ENCODE measurements at regions not wholly inside any gene's neighbourhood (a gene's known extent, or its start where the extent isn't known, plus 50 kb on each side); places are given as distances from the start of the nearest gene placed in this dataset.
"Not testable (repeated sequence)": the region's sequence is repeated elsewhere in the genome, so short reads cannot be mapped to it uniquely, and the experiment has no call there.

DNA sequence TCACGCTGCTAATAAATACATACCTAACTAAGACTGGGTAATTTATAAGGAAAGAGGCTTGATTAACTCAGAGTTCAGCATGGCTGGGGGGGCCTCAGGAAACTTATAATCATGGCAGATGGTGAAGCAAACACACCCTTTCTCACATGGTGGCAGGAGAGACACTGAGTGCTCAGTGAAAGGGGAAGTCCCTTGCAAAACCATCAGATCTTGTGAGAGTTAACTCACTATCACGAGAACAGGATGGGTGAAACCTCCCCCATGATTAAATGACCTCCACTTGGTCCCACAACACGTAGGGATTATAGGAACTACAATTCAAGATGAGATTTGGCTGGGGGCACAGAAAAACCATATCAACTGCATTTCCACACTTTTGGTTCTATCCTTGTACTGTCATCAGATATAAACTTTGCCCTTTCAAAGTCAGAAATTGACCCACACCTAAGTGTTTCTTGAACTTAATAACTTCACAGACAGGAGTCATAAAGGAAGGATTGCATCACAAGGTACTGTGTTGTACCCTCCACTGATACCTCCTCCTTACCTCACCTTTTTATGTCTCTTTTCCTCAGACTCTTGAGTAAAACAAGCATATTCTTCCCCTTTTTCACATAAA is 319.1 kb upstream of the PIK3R1 start:
- TF ChIP-seq, protein P1, sequence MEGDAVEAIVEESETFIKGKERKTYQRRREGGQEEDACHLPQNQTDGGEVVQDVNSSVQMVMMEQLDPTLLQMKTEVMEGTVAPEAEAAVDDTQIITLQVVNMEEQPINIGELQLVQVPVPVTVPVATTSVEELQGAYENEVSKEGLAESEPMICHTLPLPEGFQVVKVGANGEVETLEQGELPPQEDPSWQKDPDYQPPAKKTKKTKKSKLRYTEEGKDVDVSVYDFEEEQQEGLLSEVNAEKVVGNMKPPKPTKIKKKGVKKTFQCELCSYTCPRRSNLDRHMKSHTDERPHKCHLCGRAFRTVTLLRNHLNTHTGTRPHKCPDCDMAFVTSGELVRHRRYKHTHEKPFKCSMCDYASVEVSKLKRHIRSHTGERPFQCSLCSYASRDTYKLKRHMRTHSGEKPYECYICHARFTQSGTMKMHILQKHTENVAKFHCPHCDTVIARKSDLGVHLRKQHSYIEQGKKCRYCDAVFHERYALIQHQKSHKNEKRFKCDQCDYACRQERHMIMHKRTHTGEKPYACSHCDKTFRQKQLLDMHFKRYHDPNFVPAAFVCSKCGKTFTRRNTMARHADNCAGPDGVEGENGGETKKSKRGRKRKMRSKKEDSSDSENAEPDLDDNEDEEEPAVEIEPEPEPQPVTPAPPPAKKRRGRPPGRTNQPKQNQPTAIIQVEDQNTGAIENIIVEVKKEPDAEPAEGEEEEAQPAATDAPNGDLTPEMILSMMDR (IDR thresholded peaks at IDR 0.05; ENCODE audit: extremely low read depth, missing control alignments), result no peak
- DNase-seq (ENCODE audit: low spot score), result no peak

DNA sequence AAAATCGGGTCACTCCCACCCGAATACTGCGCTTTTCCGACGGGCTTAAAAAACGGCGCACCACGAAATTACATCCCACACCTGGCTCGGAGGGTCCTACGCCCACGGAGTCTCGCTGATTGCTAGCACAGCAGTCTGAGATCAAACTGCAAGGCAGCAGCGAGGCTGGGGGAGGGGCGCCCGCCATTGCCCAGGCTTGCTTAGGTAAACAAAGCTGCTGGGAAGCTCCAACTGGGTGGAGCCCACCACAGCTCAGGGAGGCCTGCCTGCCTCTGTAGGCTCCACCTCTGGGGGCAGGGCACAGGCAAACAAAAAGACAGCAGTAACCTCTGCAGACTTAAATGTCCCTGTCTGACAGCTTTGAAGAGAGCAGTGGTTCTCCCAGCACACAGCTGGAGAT is 325.7 kb upstream of the PIK3R1 start:
- not testable (repeated sequence) for DNase-seq (ENCODE audit: low spot score)

DNA sequence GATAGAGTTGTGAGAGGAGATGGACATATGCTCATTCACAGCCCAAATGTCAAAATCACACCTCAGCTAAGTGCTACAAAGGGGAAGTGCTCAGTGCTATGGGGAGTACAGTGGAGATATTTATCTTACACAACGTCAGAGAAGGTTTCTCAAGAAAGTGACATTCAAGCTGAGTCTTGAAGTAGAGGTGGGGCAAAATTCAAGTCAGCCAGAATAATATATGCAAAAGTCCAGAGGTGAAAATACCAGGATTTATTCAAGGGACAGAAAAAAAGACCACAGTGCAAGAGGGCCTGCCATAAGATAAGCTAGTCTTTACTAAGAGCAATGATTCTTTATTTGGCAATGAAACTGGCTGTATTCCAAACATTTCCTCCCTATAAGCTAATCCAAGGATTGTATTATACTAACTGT is 327.8 kb upstream of the PIK3R1 start:
- TF ChIP-seq, protein P1 (IDR thresholded peaks at IDR 0.05; ENCODE audit: extremely low read depth, missing control alignments), result no peak
- DNase-seq (ENCODE audit: low spot score), result no peak

DNA sequence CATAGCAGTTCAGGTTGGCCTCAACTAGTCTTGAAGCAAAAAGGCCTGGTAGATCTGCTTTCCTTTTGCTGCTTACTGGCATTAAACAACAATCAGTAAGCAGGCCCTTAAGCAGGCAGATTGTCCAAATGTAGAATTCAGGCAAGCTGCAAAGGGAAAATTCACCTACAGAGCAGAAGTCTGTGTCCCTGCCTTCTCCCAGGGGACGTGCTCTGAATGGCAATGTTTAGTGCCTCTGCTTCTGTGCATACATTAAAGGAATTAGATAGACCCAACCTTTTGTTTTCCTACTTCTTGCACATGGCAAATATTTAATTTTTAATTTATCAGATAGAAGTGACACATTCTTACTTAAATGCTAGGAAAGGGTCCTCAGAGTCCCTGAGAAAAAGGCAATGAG is 328.8 kb upstream of the PIK3R1 start:
- DNase-seq (ENCODE audit: low spot score), result no peak
- TF ChIP-seq, protein P1 (IDR thresholded peaks at IDR 0.05; ENCODE audit: extremely low read depth, missing control alignments), result no peak

DNA sequence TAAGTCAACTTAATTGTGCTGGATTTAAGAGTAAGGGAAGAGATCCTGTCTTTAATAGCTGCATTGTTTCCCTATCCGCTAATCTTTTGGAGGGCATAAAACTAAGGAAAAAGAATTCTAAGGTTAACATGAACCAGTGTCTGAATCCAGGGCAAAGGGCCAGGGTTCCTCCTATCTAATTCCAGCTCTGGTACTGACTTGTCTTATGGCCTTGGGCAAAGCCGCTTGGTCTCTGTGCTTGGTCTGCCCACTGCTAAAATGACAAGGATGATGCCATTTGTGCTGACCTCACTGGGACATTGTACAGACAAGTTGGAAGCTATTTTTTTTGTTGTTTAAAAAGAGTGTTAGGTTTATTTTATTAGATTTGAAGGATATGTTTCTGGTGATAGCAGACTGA is 334.7 kb upstream of the PIK3R1 start:
- TF ChIP-seq, protein P1 (IDR thresholded peaks at IDR 0.05; ENCODE audit: extremely low read depth, missing control alignments), result no peak
- DNase-seq (ENCODE audit: low spot score), result no peak

DNA sequence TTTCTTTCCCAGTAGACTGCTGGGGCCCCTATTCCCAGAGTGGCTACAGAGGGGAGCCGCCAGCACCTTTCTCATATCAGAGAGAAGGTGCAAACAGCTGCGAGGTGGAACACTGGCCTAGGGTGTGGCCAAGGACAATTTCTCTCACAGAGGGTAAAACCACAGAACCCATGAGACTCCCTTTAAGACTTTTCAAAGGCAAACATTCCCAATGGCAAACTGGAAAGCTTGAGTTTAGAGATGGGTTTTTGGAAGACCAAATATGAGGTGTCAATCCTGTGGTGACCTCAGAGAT is 335.1 kb upstream of the PIK3R1 start:
- no peak for DNase-seq (ENCODE audit: low spot score)
- TF ChIP-seq, protein P1 (IDR thresholded peaks at IDR 0.05; ENCODE audit: extremely low read depth, missing control alignments), result no peak

DNA sequence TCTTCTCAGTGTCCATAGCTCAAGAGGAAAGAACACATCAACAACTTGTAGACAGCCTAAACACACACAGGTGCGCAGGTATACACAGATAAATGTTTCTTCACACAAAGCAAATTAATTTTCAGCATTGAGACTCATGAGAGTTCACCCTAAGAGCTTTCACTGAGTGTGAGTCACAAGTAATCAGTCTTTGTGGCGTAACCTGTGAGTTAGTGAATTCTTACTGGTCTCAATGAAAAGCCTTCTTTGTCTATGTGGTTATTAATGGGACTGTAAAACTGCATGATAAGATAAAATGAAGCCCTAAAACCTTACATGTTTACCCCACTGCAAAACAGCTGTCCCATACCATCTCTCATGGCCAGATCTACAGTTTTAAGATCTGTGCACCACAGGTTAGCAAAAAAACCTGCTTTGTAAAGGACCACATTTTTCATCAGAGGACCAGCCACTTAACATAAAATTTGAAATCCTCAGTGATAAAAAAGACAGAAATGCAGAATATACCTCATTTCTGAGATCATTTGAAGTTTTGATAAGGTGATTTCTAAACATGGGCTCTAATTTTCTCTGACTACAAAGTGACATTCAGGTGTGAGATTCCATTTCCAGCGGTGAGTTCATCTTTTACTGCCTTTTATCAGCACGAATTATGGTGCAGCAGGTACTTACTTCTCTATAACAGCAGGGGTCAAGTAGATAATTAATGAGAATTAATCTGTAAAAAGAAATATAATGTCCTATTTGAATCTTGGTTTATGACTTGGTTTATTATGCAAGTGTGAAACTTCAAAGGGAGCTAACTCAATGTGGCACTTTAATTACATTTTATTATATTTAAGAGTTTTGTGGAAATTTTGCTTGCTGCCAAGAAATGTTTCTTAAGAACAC is 335.7 kb upstream of the PIK3R1 start:
- no peak for DNase-seq (ENCODE audit: low spot score)
- TF ChIP-seq, protein P1 (IDR thresholded peaks at IDR 0.05; ENCODE audit: extremely low read depth, missing control alignments), result no peak

DNA sequence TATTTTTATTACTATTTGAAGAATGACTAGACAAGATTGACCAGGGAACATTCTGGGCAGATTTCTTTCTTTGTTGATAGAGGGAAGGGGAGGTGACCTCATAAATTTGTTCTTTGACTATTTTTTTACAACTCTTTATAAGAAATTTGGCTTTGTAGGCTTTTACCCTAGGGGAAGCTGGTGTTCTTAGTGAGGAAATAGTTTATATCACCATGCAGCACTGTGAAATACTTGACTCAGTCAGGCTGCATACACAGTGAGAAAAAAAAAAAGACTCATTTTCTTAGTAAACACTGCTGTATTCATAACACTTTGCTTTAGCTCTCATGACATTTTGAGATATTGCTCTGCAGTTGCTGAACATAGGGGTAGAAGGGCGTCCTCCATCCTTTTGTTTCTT is 336.6 kb upstream of the PIK3R1 start:
- TF ChIP-seq, protein P1 (IDR thresholded peaks at IDR 0.05; ENCODE audit: extremely low read depth, missing control alignments), result no peak
- DNase-seq (ENCODE audit: low spot score), result no peak

All from GM20000 (cell line).